Upper lobe of left lung (tissue), 6 donors: ENCODE measurements at regions not wholly inside any gene's neighbourhood (a gene's known extent, or its start where the extent isn't known, plus 50 kb on each side); places are given as distances from the start of the nearest gene placed in this dataset.
A peak's percentile ranks its signal among the peaks of the same experiment; 100 is the strongest.

Experiments used
- ATAC-seq, 2 donors: fragments of 200-7000 bp; cut with Tn5 transposase; one replicate each; pipeline ENCODE4 v1.9.1; 2022; ENCODE audit warnings: mild to moderate bottlenecking in 2 of 2, moderate library complexity in 2 of 2; ENCODE audit not compliant: low FRiP score in 2 of 2
- DNase-seq, 2 donors: peaks; one replicate each; pipeline ENCODE4 v3.0.0-alpha.2; 2019 to 2020
- H3K27ac ChIP-seq, 4 donors: fragments of 200-600 bp; sonication (generic); one replicate each; pipeline ENCODE4 v1.5.1; 2016 to 2019
- H3K27me3 ChIP-seq, 4 donors: fragments of 200-600 bp; sonication (generic); one replicate each; pipeline ENCODE4 v1.5.1; 2017 to 2019
- H3K36me3 ChIP-seq, 4 donors: fragments of 200-600 bp; sonication (generic); one replicate each; pipeline ENCODE4 v1.5.1; 2016 to 2019
- H3K4me1 ChIP-seq, 4 donors: fragments of 200-600 bp; sonication (generic); one replicate each; pipeline ENCODE4 v1.5.1; 2018 to 2019
- H3K4me3 ChIP-seq, 4 donors: fragments of 200-600 bp; sonication (generic); one replicate each; pipeline ENCODE4 v1.5.1; 2017 to 2019; ENCODE audit warnings: mild to moderate bottlenecking in 2 of 4, moderate library complexity in 1 of 4
- H3K9me3 ChIP-seq, 4 donors: fragments of 200-600 bp; sonication (generic); one replicate each; pipeline ENCODE4 v1.5.1; 2018 to 2019
- EP300 ChIP-seq, 4 donors: sonication (generic); formaldehyde crosslinking; IDR thresholded peaks; one replicate each; pipeline ENCODE4 v1.5.1; 2017; ENCODE audit warnings: antibody characterized with exemption in 4 of 4, control low read depth in 2 of 4
- POLR2A ChIP-seq, 4 donors: fragments of 450-650 bp; IDR thresholded peaks; one replicate each; pipeline ENCODE4 v1.5.1; 2016 to 2017; ENCODE audit warnings: antibody characterized with exemption in 4 of 4, mild to moderate bottlenecking in 2 of 4
- POLR2AphosphoS5 ChIP-seq, 2 donors: sonication (generic); formaldehyde crosslinking; IDR thresholded peaks; one replicate each; pipeline ENCODE4 v1.5.1; 2017; ENCODE audit warnings: antibody characterized with exemption in 2 of 2
- WGBS, 2 donors: methylation state at CpG; one replicate each; pipeline ENCODE4 v1.1.5; 2017 to 2018; 5-methylcytosine and 5-hydroxymethylcytosine counted together
- TF ChIP-seq, protein P1 (sequence below), 6 experiments: fragments of 450-650 bp in 4 of 6; fragments of 200-600 bp in 2 of 6; sonication (generic) in 2 of 6; IDR thresholded peaks; one replicate each; pipeline ENCODE4 v1.5.1; 2016 to 2019; ENCODE audit warnings: antibody characterized with exemption in 6 of 6
- donor health status: DM: no; HTN: no; CAD: no; lungs with moderate emphysema.
- donor health status: DM: no; HTN: yes; CAD: no; lungs with severe emphysema.

DNA sequence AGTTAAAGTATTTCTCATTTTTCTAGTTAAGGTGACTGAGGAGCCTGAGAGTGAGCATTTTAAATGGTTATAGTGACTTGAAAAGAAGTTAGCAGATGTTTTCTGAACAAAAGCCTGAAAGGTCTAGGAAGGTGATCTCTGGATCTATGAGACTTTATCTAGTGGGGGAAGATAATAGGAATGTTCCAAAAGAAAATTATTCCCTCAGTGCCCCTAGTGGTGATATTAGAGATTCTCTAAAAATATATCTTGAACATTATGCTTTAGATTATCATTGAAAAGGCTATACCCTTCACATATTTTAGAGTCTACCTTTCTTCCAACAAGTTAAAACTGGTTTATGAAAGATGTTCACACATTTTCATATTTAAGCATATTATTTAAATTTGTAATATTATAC, 69.0 kb upstream of the SPANXN1 start:
- Histone ChIP-seq H3K4me1 (no peaks in the 10 kb centered on the region), H3K9me3 (no peaks in the 10 kb centered on the region), H3K27me3 (no peaks in the 10 kb centered on the region), H3K27ac (no peak overlapping the region), H3K4me3 (no peak overlapping the region), H3K36me3 (no peaks in the 10 kb centered on the region)
- TF ChIP-seq POLR2A (IDR thresholded peaks at IDR 0.05) (no peak), EP300 (IDR thresholded peaks at IDR 0.05) (no peak), POLR2AphosphoS5 (IDR thresholded peaks at IDR 0.05) (no peak)
- TF ChIP-seq, protein P1, sequence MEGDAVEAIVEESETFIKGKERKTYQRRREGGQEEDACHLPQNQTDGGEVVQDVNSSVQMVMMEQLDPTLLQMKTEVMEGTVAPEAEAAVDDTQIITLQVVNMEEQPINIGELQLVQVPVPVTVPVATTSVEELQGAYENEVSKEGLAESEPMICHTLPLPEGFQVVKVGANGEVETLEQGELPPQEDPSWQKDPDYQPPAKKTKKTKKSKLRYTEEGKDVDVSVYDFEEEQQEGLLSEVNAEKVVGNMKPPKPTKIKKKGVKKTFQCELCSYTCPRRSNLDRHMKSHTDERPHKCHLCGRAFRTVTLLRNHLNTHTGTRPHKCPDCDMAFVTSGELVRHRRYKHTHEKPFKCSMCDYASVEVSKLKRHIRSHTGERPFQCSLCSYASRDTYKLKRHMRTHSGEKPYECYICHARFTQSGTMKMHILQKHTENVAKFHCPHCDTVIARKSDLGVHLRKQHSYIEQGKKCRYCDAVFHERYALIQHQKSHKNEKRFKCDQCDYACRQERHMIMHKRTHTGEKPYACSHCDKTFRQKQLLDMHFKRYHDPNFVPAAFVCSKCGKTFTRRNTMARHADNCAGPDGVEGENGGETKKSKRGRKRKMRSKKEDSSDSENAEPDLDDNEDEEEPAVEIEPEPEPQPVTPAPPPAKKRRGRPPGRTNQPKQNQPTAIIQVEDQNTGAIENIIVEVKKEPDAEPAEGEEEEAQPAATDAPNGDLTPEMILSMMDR (IDR thresholded peaks at IDR 0.05) = peak in 1 of 6 experiments; percentile 9
- ATAC-seq (no peak), DNase-seq (no peak)

DNA sequence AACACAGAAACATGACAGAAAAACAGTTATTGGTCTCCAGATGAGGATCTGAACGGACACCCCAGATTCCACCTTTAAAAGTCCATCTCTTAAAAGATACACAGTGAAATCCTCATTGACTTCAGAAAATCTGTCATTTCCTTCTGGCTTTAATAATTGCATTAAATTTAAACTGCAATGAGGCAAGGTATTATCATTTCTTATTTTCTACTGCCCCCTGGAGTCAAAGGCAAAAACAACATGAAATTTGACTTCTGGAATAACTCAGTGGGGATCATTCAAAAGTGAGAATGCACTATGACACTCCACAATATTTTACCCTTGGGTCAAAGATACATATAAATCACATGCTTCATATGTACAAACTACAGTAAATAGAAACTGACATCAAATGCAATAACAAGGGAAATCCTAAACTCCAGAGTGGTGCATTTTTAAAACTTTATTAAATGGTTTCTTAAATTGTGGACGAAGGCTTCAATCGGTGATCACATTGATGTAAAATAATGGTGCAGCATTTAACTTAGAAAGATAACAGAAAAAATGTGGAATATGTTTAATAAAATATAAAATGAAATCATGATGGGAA, 56.4 kb upstream of the SPANXN1 start:
- Histone ChIP-seq H3K27me3 (no peaks in the 10 kb centered on the region), H3K27ac (no peak overlapping the region), H3K9me3 (no peaks in the 10 kb centered on the region), H3K4me3 (no peak overlapping the region), H3K36me3 (no peaks in the 10 kb centered on the region), H3K4me1 (no peaks in the 10 kb centered on the region)
- ATAC-seq (no peak), DNase-seq (no peak)
- TF ChIP-seq POLR2A (IDR thresholded peaks at IDR 0.05) (no peak), EP300 (IDR thresholded peaks at IDR 0.05) (no peak), POLR2AphosphoS5 (IDR thresholded peaks at IDR 0.05) (no peak)
- TF ChIP-seq, protein P1 (IDR thresholded peaks at IDR 0.05) = peak in 3 of 6 experiments; percentile 13 to 25 (median 19)
- WGBS, 2 donors = 60 to 68% methylated on average over 3 of the region's 3 CpGs
